Heart right ventricle (tissue), 16 donors: ENCODE measurements at regions not wholly inside any gene's neighbourhood (a gene's known extent, or its start where the extent isn't known, plus 50 kb on each side); places are given as distances from the start of the nearest gene placed in this dataset.

Experiments
- ATAC-seq, 8 donors: fragments of 200-7000 bp; cut with Tn5 transposase; one replicate each; pipeline ENCODE4 v1.9.1; 2020; ENCODE audit warnings: mild to moderate bottlenecking in 8 of 8, moderate library complexity in 8 of 8, moderate number of reproducible peaks in 1 of 8
- DNase-seq, 2 donors: peaks; one replicate each; pipeline ENCODE4 v3.0.0-alpha.2; 2020
- H3K27ac ChIP-seq, 10 donors: fragments of 200-600 bp; sonication (generic) in 2 of 10; one replicate each; pipeline versions ENCODE4 v1.5.0 to v1.8.0; 2020 to 2022; ENCODE audit warnings: mild to moderate bottlenecking in 3 of 10
- H3K27me3 ChIP-seq, 7 donors: fragments of 200-600 bp; one replicate each; pipeline ENCODE4 v1.8.0; 2021 to 2022; ENCODE audit warnings: mild to moderate bottlenecking in 2 of 7
- H3K36me3 ChIP-seq, 9 donors: fragments of 200-600 bp; sonication (generic) in 1 of 9; one replicate each; pipeline versions ENCODE4 v1.5.0 to v1.8.0; 2020 to 2022; ENCODE audit warnings: mild to moderate bottlenecking in 2 of 9
- H3K4me1 ChIP-seq, 9 donors: fragments of 200-600 bp; sonication (generic) in 1 of 9; one replicate each; pipeline versions ENCODE4 v1.5.0 to v1.8.0; 2020 to 2022; ENCODE audit warnings: mild to moderate bottlenecking in 4 of 9
- H3K4me3 ChIP-seq, 10 donors: fragments of 200-600 bp; sonication (generic) in 2 of 10; one replicate each; pipeline versions ENCODE4 v1.5.0 to v1.8.0; 2020 to 2022; ENCODE audit warnings: mild to moderate bottlenecking in 7 of 10, moderate library complexity in 2 of 10
- H3K9me3 ChIP-seq, 11 donors: fragments of 200-600 bp in 10 of 11; sonication (generic) in 2 of 11; one replicate each; pipeline versions ENCODE4 v1.5.0 to v1.8.0; 2013 to 2022; ENCODE audit warnings: mild to moderate bottlenecking in 2 of 11, control low read depth in 1 of 11, moderate library complexity in 1 of 11
- WGBS, 2 donors: extraction: QIAGEN DNeasy Blood & Tissue Kit; methylation state at CpG; one replicate each; pipeline ENCODE4 v1.1.7; 2013; ENCODE audit warnings: inconsistent platforms in 1 of 2; 5-methylcytosine and 5-hydroxymethylcytosine counted together
- intact Hi-C, 10 donors: fragments of 100-400 bp; cut with DNase I; formaldehyde crosslinking; loops; one replicate each; pipeline versions ENCODE4 v1.11.1 to v1.14.2; 2022
- TF ChIP-seq, protein P1 (sequence below), 9 donors: fragments of 200-600 bp; sonication (generic) in 2 of 9; IDR thresholded peaks; one replicate each; pipeline versions ENCODE4 v1.5.0 to v1.8.0; 2021 to 2022; ENCODE audit warnings: antibody characterized with exemption in 9 of 9, mild to moderate bottlenecking in 5 of 9, moderate library complexity in 1 of 9
- donor health status: Arrhythmogenic right ventricular cardiomyopathy.
- donor health status: ischemic (EF 13 %, LVEDD 7.1; RV severe dilation, severe dysfunction).
- donor health status: healthy with polysubstance abuse.
- donor health status: DM: no; HTN: yes; CAD: no.
- donor health status: DM: no; HTN: no; CAD: no.
- donor health status: ischemic (EF 25% LVEDD 6.9; RV normal size, moderate dysfunction).
- donor health status: ischemic (EF 25% LVEDD 5.7; RV mildly dilated, moderate dysfunction).
- donor health status: healthy.
- donor health status: DM: yes; HTN: yes; CAD: no.
- donor health status: Ischemic cardiomyopathy.
- donor health status: ischemic (EF 35%, LVEDD 5.7; RV mildly dilated, moderate dysfunction).
- donor health status: nonischemic (EF 11% LVEDD 7.7; RV severe dilation, severe dysfunction).
- donor health status: DM: yes; HTN: yes; CAD: no.
- donor health status: PGD.
- donor health status: ischemic (EF 29% LVEDD 5.4; RV normal size, mild dysfunction).
- donor health status: nonischemic (EF 23%, LVEDD 6.1; RV moderate dilation, normal function).

GRCh38 chr11:81932303-81932702, 801.4 kb downstream of the FAM181B start:
- no peak overlapping the region for H3K4me3 ChIP-seq
- intact Hi-C loops, result no loop called here
- H3K27ac ChIP-seq, result no peak overlapping the region
- no peak for ATAC-seq
- DNase-seq, result no peak
- no peaks in the 10 kb centered on the region for H3K9me3 ChIP-seq
- H3K27me3 ChIP-seq, result no peaks in the 10 kb centered on the region
- no peaks in the 10 kb centered on the region for H3K36me3 ChIP-seq
- H3K4me1 ChIP-seq, result no peaks in the 10 kb centered on the region
- WGBS, 2 donors, result 93% methylated on average over 2 of the region's 2 CpGs
- TF ChIP-seq, protein P1, sequence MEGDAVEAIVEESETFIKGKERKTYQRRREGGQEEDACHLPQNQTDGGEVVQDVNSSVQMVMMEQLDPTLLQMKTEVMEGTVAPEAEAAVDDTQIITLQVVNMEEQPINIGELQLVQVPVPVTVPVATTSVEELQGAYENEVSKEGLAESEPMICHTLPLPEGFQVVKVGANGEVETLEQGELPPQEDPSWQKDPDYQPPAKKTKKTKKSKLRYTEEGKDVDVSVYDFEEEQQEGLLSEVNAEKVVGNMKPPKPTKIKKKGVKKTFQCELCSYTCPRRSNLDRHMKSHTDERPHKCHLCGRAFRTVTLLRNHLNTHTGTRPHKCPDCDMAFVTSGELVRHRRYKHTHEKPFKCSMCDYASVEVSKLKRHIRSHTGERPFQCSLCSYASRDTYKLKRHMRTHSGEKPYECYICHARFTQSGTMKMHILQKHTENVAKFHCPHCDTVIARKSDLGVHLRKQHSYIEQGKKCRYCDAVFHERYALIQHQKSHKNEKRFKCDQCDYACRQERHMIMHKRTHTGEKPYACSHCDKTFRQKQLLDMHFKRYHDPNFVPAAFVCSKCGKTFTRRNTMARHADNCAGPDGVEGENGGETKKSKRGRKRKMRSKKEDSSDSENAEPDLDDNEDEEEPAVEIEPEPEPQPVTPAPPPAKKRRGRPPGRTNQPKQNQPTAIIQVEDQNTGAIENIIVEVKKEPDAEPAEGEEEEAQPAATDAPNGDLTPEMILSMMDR (IDR thresholded peaks at IDR 0.05), result no peak

DNA sequence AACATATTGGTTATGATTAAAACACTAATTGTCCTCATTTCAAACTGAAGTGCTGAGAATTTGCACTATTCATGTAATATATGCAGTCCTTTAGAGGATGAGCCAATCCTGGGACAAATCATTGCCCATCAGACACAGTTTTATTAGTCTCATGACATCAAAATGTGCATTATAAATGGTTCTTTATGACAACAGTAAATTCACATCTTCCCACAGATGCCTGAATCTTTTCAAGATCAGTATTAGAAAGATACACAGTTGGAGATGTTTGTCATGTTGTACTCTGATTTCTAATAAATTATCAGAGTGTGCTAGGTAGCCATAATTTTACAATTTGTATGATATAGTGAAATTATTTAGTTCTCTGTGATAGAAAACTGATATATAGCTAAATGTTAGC, 813.5 kb downstream of the FAM181B start:
- TF ChIP-seq, protein P1 (IDR thresholded peaks at IDR 0.05), result no peak
- intact Hi-C loops, result no loop called here

GRCh38 chr11:81916451-81916850, 817.2 kb downstream of the FAM181B start:
- Histone ChIP-seq H3K36me3 (no peaks in the 10 kb centered on the region), H3K4me1 (no peaks in the 10 kb centered on the region), H3K27me3 (no peaks in the 10 kb centered on the region), H3K27ac (no peak overlapping the region), H3K9me3 (peaks cover 0 to 10% (median 0%) of the 10 kb centered on the region in 11 donors), H3K4me3 (no peak overlapping the region)
- DNase-seq, result no peak
- no peak for ATAC-seq
- WGBS, 2 donors, result 92 to 93% methylated on average over 1 of the region's 1 CpG
- TF ChIP-seq, protein P1 (IDR thresholded peaks at IDR 0.05), result no peak
- intact Hi-C loops, result no loop called here

More for the DNA sequence above, 813.5 kb downstream of the FAM181B start:
- H3K9me3 ChIP-seq, result peaks cover 0 to 10% (median 0%) of the 10 kb centered on the region in 11 donors
- no peak for ATAC-seq
- no peak overlapping the region for H3K27ac ChIP-seq
- H3K27me3 ChIP-seq, result no peaks in the 10 kb centered on the region
- no peaks in the 10 kb centered on the region for H3K4me1 ChIP-seq
- no peak for DNase-seq
- no peaks in the 10 kb centered on the region for H3K36me3 ChIP-seq
- no peak overlapping the region for H3K4me3 ChIP-seq

- DNase-seq (no peak), ATAC-seq (peak in 1 of 8 donors; percentile 34)
- TF ChIP-seq, protein P1 (IDR thresholded peaks at IDR 0.05), result no peak
- intact Hi-C loops, result no loop called here
- Histone ChIP-seq H3K4me1 (no peaks in the 10 kb centered on the region), H3K9me3 (peaks cover 0 to 10% (median 0%) of the 10 kb centered on the region in 11 donors), H3K27me3 (no peaks in the 10 kb centered on the region), H3K4me3 (no peak overlapping the region), H3K27ac (no peak overlapping the region), H3K36me3 (no peaks in the 10 kb centered on the region)
Measured at GRCh38 chr11:81915045-81915444, 818.6 kb downstream of the FAM181B start.

DNA sequence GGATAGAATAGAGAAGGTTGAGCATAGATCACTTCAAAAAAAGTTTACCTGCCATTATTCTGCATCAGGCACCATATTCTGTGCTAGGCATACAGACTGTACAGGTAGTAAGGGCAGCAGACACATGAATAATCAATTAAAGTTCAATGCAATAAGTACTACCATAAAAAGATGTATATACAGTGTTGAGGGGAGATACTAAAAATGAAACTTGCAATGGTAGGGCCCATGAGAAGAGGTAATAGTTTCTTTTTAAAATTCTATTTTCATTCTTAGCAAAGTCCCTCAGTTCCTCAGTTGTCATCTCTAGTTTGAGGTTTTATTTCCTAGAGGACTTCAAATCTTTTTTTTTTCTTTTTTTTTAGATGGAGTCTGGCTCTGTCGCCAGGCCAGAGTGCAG, 819.9 kb downstream of the FAM181B start:
- DNase-seq, result no peak
- Histone ChIP-seq H3K9me3 (peaks cover 0 to 13% (median 0%) of the 10 kb centered on the region in 11 donors), H3K4me3 (no peak overlapping the region), H3K36me3 (no peaks in the 10 kb centered on the region), H3K27ac (no peak overlapping the region), H3K4me1 (no peaks in the 10 kb centered on the region), H3K27me3 (no peaks in the 10 kb centered on the region)
- intact Hi-C loops, result no loop called here
- WGBS, 2 donors, result 89 to 92% methylated on average over 1 of the region's 1 CpG
- ATAC-seq, result no peak
- TF ChIP-seq, protein P1 (IDR thresholded peaks at IDR 0.05), result no peak
